ENCODE measurements at regions not wholly inside any gene's neighbourhood (a gene's known extent, or its start where the extent isn't known, plus 50 kb on each side); places are given as distances from the start of the nearest gene placed in this dataset.

DNA sequence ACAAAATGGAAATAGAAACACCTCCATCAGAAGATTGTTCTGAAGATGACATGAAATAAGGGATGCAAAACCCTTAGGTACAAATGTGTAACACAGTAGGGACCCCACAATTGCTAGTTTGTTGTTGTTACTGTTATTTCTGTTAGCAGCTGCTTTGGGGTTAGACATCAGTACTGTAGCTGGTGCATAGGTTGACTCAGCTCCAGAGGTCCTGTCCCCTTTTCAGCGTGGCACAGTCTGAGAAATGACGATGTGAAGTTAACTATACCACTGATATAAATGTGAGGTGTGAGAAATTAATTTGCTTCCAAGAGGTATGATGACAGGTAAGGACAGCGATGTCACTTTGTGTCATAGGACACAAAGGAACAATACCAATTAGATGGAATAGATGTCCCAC is 384.6 kb upstream of the KLF4 start:
- no peaks in the 10 kb centered on the region for H4K20me1 ChIP-seq (ENCODE audit: insufficient read depth, low read length)
- peak overlapping the region; percentile 88 for H3K4me2 ChIP-seq (ENCODE audit: low read length)
- no peaks in the 10 kb centered on the region for H3K9me3 ChIP-seq (ENCODE audit: insufficient read depth, low read length)
- H3K4me1 ChIP-seq (ENCODE audit: low read length), result peaks cover 34% of the 10 kb centered on the region
- H3K27ac ChIP-seq (ENCODE audit: low read length), result no peak overlapping the region
- H3K9ac ChIP-seq (ENCODE audit: low read length), result no peak overlapping the region
- H3K27me3 ChIP-seq (ENCODE audit: low read depth, low read length), result peaks cover 21% of the 10 kb centered on the region
- no peaks in the 10 kb centered on the region for H3K36me3 ChIP-seq (replicated peaks; ENCODE audit: low read depth, low read length)
- H3K4me3 ChIP-seq (ENCODE audit: low read length), result peak overlapping the region; percentile 59
- no peak for TF ChIP-seq EZH2phosphoT487 (IDR thresholded peaks at IDR 0.05; ENCODE audit: low read depth)
- TF ChIP-seq, protein P1, sequence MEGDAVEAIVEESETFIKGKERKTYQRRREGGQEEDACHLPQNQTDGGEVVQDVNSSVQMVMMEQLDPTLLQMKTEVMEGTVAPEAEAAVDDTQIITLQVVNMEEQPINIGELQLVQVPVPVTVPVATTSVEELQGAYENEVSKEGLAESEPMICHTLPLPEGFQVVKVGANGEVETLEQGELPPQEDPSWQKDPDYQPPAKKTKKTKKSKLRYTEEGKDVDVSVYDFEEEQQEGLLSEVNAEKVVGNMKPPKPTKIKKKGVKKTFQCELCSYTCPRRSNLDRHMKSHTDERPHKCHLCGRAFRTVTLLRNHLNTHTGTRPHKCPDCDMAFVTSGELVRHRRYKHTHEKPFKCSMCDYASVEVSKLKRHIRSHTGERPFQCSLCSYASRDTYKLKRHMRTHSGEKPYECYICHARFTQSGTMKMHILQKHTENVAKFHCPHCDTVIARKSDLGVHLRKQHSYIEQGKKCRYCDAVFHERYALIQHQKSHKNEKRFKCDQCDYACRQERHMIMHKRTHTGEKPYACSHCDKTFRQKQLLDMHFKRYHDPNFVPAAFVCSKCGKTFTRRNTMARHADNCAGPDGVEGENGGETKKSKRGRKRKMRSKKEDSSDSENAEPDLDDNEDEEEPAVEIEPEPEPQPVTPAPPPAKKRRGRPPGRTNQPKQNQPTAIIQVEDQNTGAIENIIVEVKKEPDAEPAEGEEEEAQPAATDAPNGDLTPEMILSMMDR (IDR thresholded peaks at IDR 0.05; ENCODE audit: low read depth, low read length), result no peak
- no peaks in the 10 kb centered on the region for H3K79me2 ChIP-seq (ENCODE audit: low read length)
- no peak overlapping the region for H2AFZ ChIP-seq (ENCODE audit: low read depth, low read length)

DNA sequence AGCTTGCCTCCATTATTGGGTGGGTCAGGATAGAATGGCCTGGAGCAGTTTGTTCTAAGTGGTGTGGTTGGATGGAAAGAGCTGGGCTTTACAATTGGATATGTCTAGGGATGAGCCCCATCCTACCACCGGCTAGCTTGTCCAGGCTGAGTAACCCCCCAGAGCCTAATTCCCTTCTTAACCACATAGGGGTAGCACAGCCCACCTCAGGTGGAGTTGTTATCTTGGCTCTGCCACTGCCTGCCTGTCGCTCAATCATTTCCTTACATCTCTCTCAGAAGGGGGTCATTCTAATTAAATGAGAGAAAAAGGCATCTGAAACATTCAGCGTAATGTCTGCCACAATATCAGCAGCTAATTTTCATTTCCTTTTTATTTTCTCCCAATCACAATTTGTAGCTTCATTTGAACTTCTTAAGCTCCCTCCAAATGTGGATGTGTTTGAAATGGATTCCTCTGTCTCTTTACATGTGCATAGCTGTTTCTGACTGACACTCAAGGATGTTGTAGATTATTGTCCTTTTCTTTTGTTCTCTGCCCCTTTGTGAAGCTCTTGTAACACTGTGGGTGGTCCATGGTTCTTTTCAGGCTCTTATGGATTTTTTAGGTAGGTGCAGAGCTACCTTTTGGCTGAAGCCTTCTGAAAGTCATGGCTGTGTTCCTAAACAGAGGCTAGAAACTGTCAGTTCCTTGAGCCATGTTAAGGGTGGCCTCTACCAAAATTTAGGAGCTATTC is 383.1 kb upstream of the KLF4 start:
- no peak overlapping the region for H3K9ac ChIP-seq (ENCODE audit: low read length)
- peaks cover 20% of the 10 kb centered on the region for H3K27me3 ChIP-seq (ENCODE audit: low read depth, low read length)
- H3K4me3 ChIP-seq (ENCODE audit: low read length), result no peak overlapping the region
- H3K4me1 ChIP-seq (ENCODE audit: low read length), result peaks cover 43% of the 10 kb centered on the region
- H4K20me1 ChIP-seq (ENCODE audit: insufficient read depth, low read length), result no peaks in the 10 kb centered on the region
- H3K4me2 ChIP-seq (ENCODE audit: low read length), result no peak overlapping the region
- H2AFZ ChIP-seq (ENCODE audit: low read depth, low read length), result no peak overlapping the region
- no peaks in the 10 kb centered on the region for H3K9me3 ChIP-seq (ENCODE audit: insufficient read depth, low read length)
- H3K27ac ChIP-seq (ENCODE audit: low read length), result no peak overlapping the region
- H3K79me2 ChIP-seq (ENCODE audit: low read length), result no peaks in the 10 kb centered on the region
- H3K36me3 ChIP-seq (replicated peaks; ENCODE audit: low read depth, low read length), result no peaks in the 10 kb centered on the region
- no peak for TF ChIP-seq EZH2phosphoT487 (IDR thresholded peaks at IDR 0.05; ENCODE audit: low read depth)
- TF ChIP-seq, protein P1 (IDR thresholded peaks at IDR 0.05; ENCODE audit: low read depth, low read length), result no peak

DNA sequence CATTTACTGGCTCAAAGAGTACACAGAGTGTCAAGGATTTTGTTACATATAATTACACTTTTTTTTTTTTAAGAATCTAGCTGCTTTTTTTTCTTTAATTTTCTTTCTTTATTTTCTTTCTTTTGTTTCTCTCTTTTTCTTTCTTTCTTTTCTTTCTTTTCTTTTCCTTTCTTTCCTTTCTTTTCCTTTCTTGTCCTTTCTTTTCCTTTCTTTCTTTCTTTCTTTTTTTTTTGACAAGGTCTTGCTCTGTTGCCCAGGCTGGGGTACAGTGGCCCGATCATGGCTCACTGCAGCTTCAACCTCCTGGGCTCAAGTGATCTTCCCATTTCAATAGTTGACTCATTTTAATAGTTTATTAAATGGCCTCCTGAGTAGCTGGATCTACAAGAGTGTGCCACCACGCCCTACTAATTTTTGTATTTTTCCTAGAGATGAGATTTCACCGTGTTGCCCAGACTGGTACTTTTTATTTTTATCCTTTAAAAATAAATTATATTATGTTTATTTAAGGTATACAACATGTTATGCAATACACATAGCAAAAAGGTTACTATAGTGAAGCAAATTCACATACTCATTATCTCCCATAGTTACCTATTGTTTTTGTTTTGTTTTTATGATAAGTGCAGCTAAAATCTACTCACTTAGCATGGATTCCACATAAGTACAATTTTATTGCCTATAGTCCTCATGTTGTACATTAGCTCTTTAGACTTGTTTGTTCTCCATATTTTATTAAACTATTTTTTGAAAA is 381.5 kb upstream of the KLF4 start:
- H3K79me2 ChIP-seq (ENCODE audit: low read length), result no peaks in the 10 kb centered on the region
- no peak overlapping the region for H3K27ac ChIP-seq (ENCODE audit: low read length)
- peaks cover 42% of the 10 kb centered on the region for H3K4me1 ChIP-seq (ENCODE audit: low read length)

GRCh38 chr9:107870221-107870620 is 380.7 kb upstream of the KLF4 start:
- Histone ChIP-seq H4K20me1 (ENCODE audit: insufficient read depth, low read length) (no peaks in the 10 kb centered on the region), H3K4me1 (ENCODE audit: low read length) (peaks cover 33% of the 10 kb centered on the region), H3K4me2 (ENCODE audit: low read length) (no peak overlapping the region), H3K36me3 (replicated peaks; ENCODE audit: low read depth, low read length) (no peaks in the 10 kb centered on the region), H3K9ac (ENCODE audit: low read length) (no peak overlapping the region), H3K9me3 (ENCODE audit: insufficient read depth, low read length) (no peaks in the 10 kb centered on the region), H3K4me3 (ENCODE audit: low read length) (no peak overlapping the region), H3K27me3 (ENCODE audit: low read depth, low read length) (peaks cover 2% of the 10 kb centered on the region; the same call in 1 of the 2 replicates), H2AFZ (ENCODE audit: low read depth, low read length) (no peak overlapping the region), H3K79me2 (ENCODE audit: low read length) (no peaks in the 10 kb centered on the region), H3K27ac (ENCODE audit: low read length) (no peak overlapping the region)
- TF ChIP-seq, protein P1 (IDR thresholded peaks at IDR 0.05; ENCODE audit: low read depth, low read length), result no peak
- TF ChIP-seq EZH2phosphoT487 (IDR thresholded peaks at IDR 0.05; ENCODE audit: low read depth), result no peak

More for the DNA sequence above, 381.5 kb upstream of the KLF4 start:
- Histone ChIP-seq H3K9ac (ENCODE audit: low read length) (no peak overlapping the region), H3K27me3 (ENCODE audit: low read depth, low read length) (peaks cover 10% of the 10 kb centered on the region; the same call in 1 of the 2 replicates), H3K4me2 (ENCODE audit: low read length) (no peak overlapping the region), H3K9me3 (ENCODE audit: insufficient read depth, low read length) (no peaks in the 10 kb centered on the region), H3K4me3 (ENCODE audit: low read length) (no peak overlapping the region), H3K36me3 (replicated peaks; ENCODE audit: low read depth, low read length) (no peaks in the 10 kb centered on the region), H4K20me1 (ENCODE audit: insufficient read depth, low read length) (no peaks in the 10 kb centered on the region), H2AFZ (ENCODE audit: low read depth, low read length) (no peak overlapping the region)
- TF ChIP-seq, protein P1 (IDR thresholded peaks at IDR 0.05; ENCODE audit: low read depth, low read length), result no peak
- TF ChIP-seq EZH2phosphoT487 (IDR thresholded peaks at IDR 0.05; ENCODE audit: low read depth), result no peak
